ENCODE measurements at regions not wholly inside any gene's neighbourhood (a gene's known extent, or its start where the extent isn't known, plus 50 kb on each side); places are given as distances from the start of the nearest gene placed in this dataset.
A peak's percentile ranks its signal among the peaks of the same experiment; 100 is the strongest.

- DNase-seq (ENCODE audit: low read depth): no peak
Observed at GRCh38 chr14:85310491-85311272, 219.3 kb upstream of the FLRT2 start.

GRCh38 chr14:85313560-85314207, 216.3 kb upstream of the FLRT2 start:
- no peak for DNase-seq (ENCODE audit: low read depth)

DNA sequence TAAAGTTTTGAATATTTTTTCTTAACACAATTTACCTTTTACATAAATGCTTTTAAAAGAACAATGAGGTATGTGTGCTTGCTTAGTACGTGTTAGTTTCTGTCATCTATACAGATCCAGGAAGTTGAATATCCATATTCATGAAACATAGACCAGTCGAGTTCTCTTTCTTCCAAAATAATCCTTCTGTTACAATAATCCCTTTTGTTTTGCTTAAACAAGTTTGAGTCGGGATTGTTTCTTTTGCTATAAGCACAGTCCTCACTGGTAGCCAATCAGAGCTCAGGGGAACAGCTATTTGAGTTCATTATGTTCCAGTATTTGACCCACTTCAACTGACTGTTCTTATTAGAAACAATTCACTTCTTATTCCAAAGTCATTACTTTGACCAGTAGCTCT, 214.7 kb upstream of the FLRT2 start:
- no peak for DNase-seq (ENCODE audit: low read depth)

- DNase-seq (ENCODE audit: low read depth): no peak
Observed at GRCh38 chr14:85315733-85316290, 214.1 kb upstream of the FLRT2 start.

DNA sequence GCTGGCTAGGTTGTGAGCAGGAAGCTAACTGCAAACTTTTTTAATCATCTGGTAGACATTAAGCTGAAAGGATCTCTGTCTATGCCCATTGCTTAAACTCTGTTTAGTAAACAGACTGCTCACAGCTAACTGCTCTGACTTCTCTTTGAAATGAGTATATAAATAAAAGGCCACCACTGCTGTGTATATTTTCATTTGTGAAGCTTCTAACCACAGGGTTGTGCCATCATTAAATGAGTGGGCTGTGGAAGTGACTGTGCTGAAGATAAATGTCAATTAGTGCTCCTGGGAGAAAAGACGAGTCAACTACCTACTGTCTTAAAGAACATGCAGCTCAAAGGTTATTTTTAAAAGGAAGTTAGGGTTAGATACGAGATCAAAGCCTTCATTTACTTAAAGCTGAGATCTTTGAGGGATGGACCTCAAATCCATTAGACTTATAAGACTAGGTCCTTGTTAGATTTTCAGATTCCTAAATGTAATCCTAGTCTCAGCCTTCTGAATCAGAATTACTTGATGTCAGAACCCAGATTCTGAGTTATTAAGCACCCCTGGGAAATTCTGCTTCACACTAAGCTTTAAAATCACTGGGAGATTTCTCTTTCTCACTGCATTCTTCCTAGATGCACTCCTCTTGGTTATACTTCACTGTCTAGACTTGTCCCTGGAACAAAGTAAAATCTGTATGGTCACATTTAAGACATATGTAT, 213.1 kb upstream of the FLRT2 start:
- peak; percentile 14 for DNase-seq (ENCODE audit: low read depth)

GRCh38 chr14:85317491-85318021, 212.4 kb upstream of the FLRT2 start:
- DNase-seq (ENCODE audit: low read depth): no peak

DNA sequence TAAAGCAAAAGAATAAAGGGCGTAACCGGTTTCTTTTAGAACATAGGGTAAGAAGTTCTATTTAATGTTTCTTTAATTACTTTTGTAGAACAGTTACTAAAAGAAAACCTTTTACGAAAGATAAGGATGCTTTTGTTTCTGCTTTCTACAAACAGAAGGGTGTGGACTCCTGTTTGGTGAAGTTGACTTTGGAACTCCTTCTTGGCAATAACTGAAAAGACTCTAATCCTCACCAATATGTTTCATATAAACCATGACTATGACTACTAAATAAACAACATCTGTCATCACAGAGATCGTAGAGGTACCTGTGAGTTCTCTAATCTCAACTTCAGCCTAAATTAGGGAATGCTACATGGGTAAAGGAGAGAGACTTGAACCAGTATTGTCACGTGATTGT, 210.8 kb upstream of the FLRT2 start:
- DNase-seq (ENCODE audit: low read depth): no peak

- DNase-seq (ENCODE audit: low read depth): peak; percentile 19
Observed at GRCh38 chr14:85319998-85320630, 209.8 kb upstream of the FLRT2 start.

DNA sequence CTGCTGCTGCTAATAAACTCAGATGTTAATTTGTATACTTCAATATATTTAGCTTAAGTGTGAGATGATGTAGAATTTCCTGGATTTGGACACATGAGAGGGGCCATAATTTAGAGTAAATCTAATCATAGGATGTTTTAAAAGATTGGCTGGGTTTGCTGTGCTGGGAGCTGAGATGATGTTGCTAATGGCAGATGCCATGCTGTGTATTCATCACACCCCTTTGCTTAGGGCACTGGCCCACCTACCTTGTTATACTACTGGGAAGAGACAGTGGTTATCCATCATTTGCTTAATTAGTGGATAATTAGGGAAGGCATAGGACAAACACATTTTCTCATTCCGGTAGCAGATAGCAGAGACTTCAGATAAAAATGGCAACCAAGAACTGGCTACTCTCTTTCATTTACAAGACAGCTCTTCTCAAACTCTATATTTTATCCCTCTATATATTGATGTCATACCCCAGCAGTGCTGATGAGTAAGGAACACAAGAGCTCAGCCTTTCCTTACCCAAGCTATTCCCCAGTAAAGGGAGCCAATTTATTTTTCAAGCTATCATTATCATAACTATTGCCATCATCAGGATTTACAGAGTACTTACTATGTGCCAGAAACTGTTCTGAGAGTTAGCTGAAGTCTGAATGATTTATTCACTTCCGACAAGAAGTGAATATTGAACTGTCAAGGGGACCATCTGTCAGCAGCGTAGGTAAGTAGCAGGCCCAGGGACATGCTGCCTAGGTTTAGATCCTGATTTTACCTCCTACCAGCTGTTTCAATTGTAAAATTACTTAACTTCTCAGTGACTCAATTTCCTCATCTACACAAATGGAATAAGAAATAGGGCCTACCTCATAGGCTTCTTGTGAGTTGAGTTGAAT, 204.6 kb upstream of the FLRT2 start:
- no peak for DNase-seq (ENCODE audit: low read depth)

DNA sequence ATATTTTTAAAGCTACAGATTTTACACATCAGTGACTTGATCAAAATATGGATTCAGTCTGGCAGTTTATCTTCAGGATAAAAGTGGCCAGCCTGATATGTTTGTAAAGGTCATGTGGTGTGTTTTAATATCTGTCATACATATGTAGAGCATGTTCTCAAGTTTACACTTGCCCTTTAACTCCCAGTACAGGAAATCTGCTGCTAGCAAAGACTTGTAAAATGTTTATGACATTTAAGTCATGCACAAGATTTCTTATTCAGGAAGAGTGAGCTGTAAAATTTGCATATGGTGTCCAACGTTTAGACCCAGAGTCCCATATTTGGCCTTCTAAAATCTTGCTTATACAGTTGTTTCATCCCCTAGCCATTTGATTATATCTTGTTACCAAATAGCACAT, 197.5 kb upstream of the FLRT2 start:
- no peak for DNase-seq (ENCODE audit: low read depth)

GRCh38 chr14:85333313-85333712, 196.6 kb upstream of the FLRT2 start:
- peak; percentile 62 for DNase-seq (ENCODE audit: low read depth)

DNA sequence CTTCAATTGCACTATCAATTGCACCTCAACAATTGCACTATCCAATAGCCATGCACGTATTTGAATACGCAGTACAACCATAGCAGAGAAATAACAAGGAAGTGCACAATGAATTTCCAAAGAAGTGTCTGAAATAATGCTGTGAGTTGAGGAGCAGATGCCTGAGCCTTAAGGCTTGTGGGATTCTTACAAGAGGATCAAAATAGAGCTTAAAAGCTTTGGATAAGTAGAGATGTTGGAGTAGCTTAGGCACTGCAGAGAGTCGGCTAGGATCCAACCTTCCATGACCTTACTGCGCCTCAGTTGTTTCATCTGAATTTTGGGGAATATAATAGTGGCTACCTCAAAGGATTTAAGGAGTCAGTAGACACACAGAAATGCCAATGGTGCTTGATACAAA, 196.1 kb upstream of the FLRT2 start:
- DNase-seq (ENCODE audit: low read depth): no peak

DNA sequence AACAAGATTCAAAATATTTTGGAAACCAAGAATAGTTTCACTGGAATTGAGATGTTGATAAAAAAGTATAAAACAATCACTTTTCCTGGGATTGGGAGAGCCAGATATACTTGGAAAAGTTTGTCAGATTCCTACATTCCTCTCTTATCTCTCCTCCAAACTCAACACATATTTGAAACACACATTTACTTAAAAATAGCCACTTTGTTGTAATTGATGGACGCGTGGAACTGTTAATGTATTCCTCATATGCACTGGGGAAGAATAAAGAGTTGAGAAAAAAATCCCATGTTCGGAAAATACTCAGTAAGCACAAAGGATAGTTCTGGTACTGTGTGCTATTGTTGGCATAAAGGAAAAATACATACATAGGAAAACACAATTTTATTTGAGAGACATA, 195.6 kb upstream of the FLRT2 start:
- no peak for DNase-seq (ENCODE audit: low read depth)

DNA sequence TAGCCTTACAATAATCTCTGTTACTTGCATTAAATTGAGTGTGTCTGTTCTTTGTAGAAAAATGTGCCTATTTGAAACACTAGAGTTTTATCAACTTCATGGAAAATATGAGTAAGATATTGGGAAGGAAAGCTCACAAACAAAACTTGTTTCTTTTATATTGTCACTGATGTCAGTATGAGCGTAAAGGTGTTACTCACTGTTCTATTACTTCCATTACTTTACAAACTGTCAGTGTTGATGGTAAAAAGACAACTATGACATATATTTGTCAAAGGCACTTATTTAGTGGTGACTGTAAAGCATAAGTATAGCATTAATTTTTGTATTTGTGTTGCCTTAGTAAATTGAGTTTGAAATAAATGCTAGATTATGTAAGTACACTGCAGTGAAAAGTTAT, 193.7 kb upstream of the FLRT2 start:
- DNase-seq (ENCODE audit: low read depth): no peak

- DNase-seq (ENCODE audit: low read depth): no peak
Observed at GRCh38 chr14:85336817-85337216, 193.1 kb upstream of the FLRT2 start.

DNA sequence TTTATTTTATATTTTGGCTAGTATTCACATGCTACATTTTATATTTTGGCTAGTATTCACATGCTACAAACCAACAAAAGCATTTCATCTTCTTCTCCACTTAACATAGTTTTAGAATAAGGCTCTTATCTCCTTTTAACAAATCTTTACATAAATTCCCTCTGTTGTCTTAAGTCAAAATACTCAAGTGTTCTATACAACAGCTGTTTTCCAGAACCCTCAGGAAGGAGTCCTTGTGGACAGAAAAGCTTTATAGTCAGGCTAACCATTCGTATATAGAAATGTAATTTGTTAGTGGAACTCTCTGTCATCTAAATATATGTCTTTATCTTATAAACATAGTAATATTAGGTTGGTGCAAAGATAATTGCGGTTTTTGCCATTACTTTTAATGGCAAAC, 191.0 kb upstream of the FLRT2 start:
- no peak for DNase-seq (ENCODE audit: low read depth)

GRCh38 chr14:85342858-85343607, 186.9 kb upstream of the FLRT2 start:
- DNase-seq (ENCODE audit: low read depth): no peak

DNA sequence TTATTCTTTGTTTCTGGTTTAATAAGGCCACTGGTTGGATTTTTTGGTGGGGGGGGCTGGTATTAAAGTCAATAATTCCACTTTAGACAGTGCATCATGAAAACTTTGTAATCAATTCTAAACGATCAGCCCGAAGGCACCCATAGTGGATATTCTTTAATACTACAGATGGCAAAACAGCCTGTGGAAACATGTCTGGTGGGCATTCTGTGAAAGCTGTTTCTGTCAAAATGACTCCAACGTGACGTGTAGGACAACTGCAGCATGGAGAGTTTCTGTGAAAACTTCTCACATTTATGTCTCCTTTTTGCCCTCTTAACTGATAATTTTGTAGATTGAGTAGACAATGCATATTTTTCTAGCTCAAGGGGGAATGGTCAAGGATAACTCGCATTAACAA, 185.8 kb upstream of the FLRT2 start:
- DNase-seq (ENCODE audit: low read depth): no peak

DNA sequence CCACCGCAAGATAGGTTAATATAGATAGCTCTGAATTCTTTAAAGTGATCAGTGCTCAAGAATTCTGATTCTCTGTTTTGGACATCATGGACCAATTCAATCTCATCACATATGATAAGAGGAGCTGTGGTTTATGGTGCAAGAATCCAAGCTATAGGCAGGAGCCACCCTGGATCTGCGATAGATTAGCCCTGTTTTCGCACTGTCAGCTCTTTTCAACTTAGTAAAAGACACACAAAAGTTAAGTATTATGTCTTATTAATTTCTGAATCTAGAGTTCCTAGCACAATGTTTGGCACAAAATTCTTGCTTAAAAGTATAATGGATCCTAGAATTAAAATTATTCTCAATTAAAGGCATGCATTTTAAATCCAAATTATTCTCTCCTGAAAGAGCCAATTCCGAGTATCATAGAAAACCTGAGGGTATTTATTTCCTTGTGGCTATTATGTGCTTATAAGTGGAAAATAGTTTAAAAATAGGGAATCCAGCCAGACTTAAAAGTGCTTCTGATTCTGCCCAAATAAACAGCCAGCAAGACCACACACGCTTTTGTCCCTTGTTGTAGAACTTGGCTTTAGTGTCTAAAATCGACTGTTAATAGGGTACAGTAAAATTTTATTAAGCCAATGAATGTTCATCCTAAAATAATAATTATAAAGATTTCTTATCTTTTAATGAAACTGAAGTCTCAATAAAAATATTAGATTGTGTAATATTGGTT, 184.9 kb upstream of the FLRT2 start:
- DNase-seq (ENCODE audit: low read depth): no peak

Data from RPMI7951 (cell line).